Body of pancreas (tissue), 4 donors: ENCODE measurements at regions not wholly inside any gene's neighbourhood (a gene's known extent, or its start where the extent isn't known, plus 50 kb on each side); places are given as distances from the start of the nearest gene placed in this dataset.
"Not testable (repeated sequence)": the region's sequence is repeated elsewhere in the genome, so short reads cannot be mapped to it uniquely, and the experiment has no call there.

ENCODE experiments used
- POLR2A ChIP-seq, 3 donors: fragments of 450-650 bp; IDR thresholded peaks; one replicate each; pipeline ENCODE4 v1.6.1; 2016; ENCODE audit warnings: antibody characterized with exemption in 3 of 3, mild to moderate bottlenecking in 2 of 3
- TF ChIP-seq, protein P1 (sequence below), 7 experiments: fragments of 450-650 bp in 4 of 7; fragments of 200-600 bp in 3 of 7; sonication (generic) in 3 of 7; IDR thresholded peaks; one replicate each; pipeline ENCODE4 v1.5.1; 2016 to 2019; ENCODE audit warnings: antibody characterized with exemption in 7 of 7

DNA sequence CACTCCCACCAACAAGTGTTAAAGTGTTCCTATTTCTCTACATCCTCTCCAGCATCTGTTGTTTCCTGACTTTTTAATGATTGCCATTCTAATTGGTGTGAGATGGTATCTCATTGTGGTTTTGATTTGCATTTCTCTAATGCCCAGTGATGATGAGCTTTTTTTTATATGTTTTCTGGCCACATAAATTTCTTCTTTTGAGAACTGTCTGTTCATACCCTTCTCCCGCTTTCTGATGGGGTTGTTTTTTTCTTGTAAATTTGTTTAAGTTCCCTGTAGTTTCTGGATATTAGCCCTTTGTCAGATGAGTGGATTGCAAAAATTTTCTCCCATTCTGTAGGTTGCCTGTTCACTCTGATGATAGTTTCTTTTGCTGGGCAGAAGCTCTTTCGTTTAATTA, 134.3 kb upstream of the RUNX1 start:
- TF ChIP-seq, protein P1, sequence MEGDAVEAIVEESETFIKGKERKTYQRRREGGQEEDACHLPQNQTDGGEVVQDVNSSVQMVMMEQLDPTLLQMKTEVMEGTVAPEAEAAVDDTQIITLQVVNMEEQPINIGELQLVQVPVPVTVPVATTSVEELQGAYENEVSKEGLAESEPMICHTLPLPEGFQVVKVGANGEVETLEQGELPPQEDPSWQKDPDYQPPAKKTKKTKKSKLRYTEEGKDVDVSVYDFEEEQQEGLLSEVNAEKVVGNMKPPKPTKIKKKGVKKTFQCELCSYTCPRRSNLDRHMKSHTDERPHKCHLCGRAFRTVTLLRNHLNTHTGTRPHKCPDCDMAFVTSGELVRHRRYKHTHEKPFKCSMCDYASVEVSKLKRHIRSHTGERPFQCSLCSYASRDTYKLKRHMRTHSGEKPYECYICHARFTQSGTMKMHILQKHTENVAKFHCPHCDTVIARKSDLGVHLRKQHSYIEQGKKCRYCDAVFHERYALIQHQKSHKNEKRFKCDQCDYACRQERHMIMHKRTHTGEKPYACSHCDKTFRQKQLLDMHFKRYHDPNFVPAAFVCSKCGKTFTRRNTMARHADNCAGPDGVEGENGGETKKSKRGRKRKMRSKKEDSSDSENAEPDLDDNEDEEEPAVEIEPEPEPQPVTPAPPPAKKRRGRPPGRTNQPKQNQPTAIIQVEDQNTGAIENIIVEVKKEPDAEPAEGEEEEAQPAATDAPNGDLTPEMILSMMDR (IDR thresholded peaks at IDR 0.05), result not testable (repeated sequence)
- TF ChIP-seq POLR2A (IDR thresholded peaks at IDR 0.05), result not testable (repeated sequence)
